HG02884 (cell line): ENCODE measurements at regions not wholly inside any gene's neighbourhood (a gene's known extent, or its start where the extent isn't known, plus 50 kb on each side); places are given as distances from the start of the nearest gene placed in this dataset.

ENCODE experiments used
- ATAC-seq: cut with Tn5 transposase; IDR thresholded peaks from one replicate; pipeline ENCODE4 v1.9.1; 2021; ENCODE audit warnings: mild to moderate bottlenecking, moderate library complexity; ENCODE audit not compliant: unreplicated experiment

GRCh38 chr18:78804206-78805030 is 175.2 kb upstream of the SALL3 start:
- no peak for ATAC-seq

GRCh38 chr18:78805840-78806239 is 173.8 kb upstream of the SALL3 start:
- no peak for ATAC-seq

GRCh38 chr18:78807668-78808067 is 171.9 kb upstream of the SALL3 start:
- no peak for ATAC-seq

- no peak for ATAC-seq
Measured at GRCh38 chr18:78809845-78810244, 169.8 kb upstream of the SALL3 start.

- no peak for ATAC-seq
Measured at GRCh38 chr18:78810706-78811105, 168.9 kb upstream of the SALL3 start.

DNA sequence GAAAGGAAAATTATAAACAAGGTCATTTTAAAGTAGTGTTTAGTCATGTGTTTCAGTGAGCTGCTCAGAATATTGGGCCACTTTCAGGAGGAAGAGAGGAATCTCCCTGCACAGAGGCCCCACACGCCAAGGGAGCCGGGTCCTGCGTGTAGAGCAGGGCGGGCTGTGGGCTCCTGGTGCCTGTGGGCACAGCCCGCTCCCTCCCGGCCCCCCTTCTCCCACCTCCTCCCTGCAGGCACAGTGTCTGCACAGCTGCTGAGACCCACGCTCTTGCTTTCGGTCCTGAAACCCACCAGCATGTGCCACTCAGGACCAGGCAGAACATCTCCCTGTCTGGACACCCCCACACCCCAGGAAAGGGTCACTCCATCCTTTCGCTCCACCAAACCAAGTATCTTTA is 167.6 kb upstream of the SALL3 start:
- ATAC-seq: no peak

DNA sequence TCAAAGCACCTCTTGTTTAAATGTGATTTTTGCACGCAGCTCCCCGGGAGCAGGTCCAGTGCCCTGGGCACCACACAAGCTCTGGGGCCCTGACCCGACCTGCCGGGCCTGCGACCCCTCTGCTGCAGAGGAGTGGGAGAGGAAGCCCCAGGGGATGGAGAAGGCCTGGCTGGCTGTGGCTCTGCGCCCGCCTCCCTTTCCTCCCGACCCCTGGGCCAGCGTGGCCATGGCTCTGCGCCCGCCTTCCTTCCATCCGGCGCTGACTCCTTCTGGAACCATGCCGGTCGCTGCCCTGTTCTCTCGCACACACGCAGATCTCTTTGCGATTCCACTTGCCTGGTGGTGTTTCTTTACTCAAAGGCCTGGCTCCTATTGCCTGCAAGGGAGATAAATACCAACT is 166.5 kb upstream of the SALL3 start:
- no peak for ATAC-seq

- ATAC-seq: no peak
Measured at GRCh38 chr18:78813936-78814710, 165.5 kb upstream of the SALL3 start.

DNA sequence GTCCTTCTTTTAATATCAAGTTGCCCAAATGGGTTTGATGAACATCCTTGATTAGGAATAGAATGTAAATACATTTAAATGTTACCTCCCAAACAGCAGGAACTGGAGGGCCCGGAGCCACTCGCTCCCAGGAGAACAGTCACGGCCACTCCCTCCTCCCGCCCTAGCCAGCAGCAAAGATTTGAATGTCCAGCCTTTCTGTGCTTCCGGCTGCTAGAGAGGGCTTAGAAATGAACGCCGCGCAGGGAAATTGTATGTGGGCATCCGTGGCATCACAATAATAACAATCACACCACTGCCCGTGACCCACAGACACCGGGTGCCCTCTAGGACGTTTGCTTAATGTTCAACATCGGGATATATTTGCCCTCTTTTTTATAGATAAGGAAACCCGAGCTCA is 164.9 kb upstream of the SALL3 start:
- ATAC-seq: no peak

DNA sequence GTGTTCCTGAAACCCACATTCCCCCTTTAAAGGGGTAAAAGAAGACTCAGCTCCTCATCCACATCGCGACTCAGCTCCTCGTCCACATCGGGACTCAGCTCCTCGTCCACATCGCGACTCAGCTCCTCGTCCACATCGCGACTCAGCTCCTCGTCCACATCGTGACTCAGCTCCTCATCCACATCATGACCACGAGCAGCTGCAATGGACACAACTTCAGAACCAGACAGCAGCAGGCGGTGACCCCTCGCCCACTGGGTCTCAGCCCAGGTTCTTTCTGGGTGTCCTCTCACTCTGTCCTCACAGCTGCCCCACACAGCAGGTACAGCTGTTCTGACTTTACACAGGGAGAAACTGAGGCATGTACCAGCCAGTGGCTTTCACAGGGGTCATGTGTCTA is 163.5 kb upstream of the SALL3 start:
- ATAC-seq: no peak

DNA sequence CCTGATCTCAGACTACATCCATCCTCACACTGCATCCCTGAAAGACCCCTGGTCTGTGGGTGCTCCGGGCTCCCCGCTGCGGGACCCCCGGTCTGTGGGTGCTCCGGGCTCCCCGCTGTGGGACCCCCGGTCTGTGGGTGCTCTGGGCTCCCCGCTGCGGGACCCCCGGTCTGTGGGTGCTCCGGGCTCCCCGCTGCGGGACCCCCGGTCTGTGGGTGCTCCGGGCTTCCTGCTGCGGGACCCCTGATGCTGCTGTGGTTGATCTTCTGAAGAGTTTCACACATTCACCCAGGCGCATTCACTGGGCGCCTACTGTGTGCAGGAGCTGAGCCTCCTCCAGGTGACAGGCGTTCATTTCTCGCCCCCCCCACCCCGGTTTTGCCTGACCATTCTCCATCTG is 162.7 kb upstream of the SALL3 start:
- no peak for ATAC-seq

DNA sequence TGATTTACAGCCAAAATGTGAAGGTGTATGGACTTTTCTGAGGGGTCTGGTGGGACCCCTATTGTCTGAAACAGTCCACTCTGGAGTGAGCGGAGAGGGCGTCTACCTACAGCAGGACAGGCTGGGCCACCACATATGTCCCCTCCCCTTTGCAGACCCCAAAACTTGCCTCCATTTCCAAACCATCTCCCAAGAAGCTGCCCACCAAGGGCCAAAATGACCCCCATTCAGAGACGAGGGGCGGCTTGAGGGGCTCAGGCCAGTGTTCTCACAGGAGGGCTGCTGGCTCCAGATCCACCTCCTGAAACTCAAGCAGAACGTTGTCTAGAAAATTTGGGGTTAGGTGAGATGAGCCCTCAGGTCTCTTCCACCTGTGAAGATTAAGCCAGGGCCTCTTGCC is 161.1 kb upstream of the SALL3 start:
- no peak for ATAC-seq

DNA sequence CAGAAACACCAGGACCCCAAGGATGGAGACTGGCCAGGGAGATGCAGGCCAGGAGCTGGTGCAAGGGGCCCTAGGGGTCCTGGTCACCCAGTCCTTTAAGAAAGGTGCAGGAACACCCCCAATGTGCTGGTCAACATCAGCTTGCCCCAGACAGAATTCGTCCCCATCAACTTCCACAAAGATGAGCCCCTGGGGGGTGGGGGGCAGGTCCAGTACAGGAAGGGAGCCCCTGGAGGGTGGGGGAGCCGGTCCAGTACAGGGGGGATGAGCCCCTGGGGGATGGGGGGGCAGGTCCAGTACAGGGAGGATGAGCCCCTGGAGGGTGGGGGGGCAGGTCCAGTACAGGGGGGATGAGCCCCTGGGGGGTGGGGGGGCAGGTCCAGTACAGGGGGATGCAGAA is 160.7 kb upstream of the SALL3 start:
- ATAC-seq: no peak

DNA sequence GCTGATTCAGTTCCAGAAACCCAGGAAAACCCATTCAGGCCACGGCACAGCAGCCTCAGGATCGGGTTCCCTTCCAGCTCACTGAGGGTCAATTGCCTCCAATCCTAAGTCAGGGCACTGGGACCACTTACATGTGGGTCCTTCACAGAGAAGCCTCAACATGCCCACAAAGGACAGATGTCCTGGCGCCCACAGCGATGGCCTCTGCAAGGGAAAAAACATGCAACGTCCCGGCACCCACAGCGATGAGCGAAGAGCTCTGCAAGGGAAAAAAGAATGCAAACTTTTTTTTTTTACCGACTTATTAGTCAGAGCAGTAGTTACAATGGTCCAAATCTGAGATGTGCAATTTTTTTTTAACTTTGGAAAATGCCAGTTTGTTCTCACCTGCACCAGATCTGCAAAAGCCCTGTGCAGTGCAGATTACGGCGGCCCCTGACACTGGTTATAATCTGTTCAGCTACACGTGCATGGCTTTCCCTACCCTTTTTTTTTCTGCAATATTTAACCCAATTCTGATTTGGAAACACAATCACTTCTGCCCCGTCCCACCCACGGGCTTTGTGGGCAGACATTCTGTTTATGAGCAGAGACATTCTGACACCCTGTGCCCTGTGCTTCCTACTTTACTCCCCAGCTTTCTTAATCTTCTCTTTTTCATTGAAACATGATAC is 159.3 kb upstream of the SALL3 start:
- no peak for ATAC-seq

DNA sequence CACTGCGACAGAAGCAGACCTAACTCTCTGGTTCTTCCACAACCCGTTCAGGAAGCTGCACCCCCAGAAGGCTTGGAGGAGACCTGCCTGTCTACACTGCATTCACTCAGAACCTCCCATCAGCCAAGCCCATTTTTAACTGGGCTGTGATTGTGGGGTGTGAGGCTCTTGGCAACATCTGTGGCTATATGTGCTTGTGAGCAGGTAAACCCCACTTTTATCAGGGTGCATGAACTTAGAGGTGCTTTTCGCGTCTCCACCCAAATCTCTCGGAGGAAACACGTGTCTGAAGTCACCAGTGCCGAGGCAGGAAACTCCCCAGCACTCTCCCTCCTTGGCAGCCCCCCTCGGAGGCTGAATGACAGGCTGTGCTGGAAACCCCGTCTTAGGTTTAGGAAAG is 158.2 kb upstream of the SALL3 start:
- ATAC-seq: no peak

DNA sequence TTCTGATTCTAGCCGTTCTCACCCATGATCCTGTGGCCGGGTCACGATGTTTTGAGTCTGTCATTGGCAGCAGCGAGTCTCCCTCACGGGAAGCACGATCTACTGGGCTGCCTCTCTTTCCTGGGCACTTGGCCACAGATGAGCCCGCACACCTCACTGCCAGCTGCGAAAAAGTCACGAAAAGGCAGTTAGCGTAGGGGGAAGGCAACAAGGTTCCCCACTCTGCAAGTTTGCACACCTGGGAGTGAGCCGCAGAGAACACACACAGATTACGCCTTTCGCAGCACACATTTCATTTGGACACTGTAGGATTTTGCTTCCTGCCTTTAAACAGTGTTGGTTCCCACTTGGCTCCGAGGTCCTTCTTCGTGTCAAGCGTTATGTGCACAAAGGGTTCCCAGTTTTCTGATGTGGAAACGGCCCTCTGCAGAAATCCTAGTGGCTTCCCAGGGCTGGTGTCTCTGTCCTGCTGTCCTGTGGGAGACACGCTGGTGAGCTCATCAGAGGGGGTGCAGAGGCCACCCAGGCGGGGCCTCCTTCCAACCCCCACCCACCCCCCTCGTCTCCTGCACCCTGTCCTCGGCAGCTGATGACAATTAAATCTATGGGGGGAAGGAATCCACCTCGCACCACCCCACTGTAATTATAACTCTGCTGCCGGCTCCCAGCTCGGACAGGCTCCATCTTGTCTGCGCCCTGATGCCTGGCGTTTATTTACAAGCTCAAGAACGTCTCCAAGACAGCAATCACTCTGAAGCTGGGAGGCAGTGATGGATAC is 157.3 kb upstream of the SALL3 start:
- ATAC-seq: no peak

- ATAC-seq: no peak
Measured at GRCh38 chr18:78822949-78823285, 156.7 kb upstream of the SALL3 start.

GRCh38 chr18:78825168-78825567 is 154.4 kb upstream of the SALL3 start:
- ATAC-seq: no peak

DNA sequence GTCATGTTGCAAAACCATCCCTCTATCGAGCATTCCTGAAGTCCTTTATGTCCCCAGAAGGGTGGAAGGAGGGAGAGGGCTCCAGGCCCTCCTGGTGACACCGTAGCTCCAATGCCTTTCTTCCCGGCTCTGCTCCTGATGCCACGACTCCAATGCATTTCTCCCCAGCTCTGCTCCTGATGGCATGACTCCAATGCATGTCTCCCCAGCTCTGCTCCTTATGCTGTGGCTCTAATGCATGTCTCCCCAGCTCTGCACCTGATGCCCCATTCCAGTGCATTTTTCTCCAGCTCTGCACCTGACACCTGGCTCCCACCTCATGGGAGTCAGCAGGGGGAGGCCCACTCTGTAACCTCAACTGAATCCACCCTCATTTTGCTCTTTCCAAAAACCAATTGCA is 153.0 kb upstream of the SALL3 start:
- ATAC-seq: no peak

- no peak for ATAC-seq
Measured at GRCh38 chr18:78827141-78827540, 152.5 kb upstream of the SALL3 start.

GRCh38 chr18:78828131-78828530 is 151.5 kb upstream of the SALL3 start:
- no peak for ATAC-seq
